AG09319 (cell line): ENCODE measurements at regions not wholly inside any gene's neighbourhood (a gene's known extent, or its start where the extent isn't known, plus 50 kb on each side); places are given as distances from the start of the nearest gene placed in this dataset.

Source experiments
- DNase-seq: peaks from one replicate; pipeline ENCODE4 v3.0.0-alpha.2; 2010; ENCODE audit warnings: low read depth; ENCODE audit errors: extremely low read depth
- TF ChIP-seq, protein P1 (sequence below): IDR thresholded peaks from 2 replicates; pipeline ENCODE4 v1.5.1; 2011; ENCODE audit warnings: low read depth, mild to moderate bottlenecking, inconsistent platforms, low read length, moderate library complexity

DNA sequence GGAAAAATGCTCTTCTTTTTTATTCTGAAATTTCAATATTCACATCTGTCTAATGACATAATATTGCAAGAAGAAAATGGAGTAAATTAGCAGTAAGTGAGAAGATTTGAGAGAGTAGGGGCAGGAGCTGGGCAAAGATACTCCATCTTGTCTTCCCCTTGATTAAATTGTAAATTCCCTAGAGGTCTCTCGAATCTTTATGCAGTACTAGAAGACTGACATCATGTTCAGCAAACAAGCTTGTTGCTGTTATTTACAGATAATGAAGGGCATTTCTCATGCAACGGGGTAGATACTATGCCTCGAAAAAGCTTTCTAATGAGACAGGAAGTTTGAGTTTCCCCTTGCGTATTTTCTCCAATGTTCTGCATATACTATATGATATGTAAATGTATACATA is 306.9 kb upstream of the PTCHD4 start:
- DNase-seq, result no peak
- TF ChIP-seq, protein P1, sequence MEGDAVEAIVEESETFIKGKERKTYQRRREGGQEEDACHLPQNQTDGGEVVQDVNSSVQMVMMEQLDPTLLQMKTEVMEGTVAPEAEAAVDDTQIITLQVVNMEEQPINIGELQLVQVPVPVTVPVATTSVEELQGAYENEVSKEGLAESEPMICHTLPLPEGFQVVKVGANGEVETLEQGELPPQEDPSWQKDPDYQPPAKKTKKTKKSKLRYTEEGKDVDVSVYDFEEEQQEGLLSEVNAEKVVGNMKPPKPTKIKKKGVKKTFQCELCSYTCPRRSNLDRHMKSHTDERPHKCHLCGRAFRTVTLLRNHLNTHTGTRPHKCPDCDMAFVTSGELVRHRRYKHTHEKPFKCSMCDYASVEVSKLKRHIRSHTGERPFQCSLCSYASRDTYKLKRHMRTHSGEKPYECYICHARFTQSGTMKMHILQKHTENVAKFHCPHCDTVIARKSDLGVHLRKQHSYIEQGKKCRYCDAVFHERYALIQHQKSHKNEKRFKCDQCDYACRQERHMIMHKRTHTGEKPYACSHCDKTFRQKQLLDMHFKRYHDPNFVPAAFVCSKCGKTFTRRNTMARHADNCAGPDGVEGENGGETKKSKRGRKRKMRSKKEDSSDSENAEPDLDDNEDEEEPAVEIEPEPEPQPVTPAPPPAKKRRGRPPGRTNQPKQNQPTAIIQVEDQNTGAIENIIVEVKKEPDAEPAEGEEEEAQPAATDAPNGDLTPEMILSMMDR, result no peak

GRCh38 chr6:48412656-48413055 is 301.7 kb upstream of the PTCHD4 start:
- DNase-seq, result no peak
- TF ChIP-seq, protein P1, result no peak

GRCh38 chr6:48404927-48405326 is 293.9 kb upstream of the PTCHD4 start:
- TF ChIP-seq, protein P1, result no peak
- no peak for DNase-seq

DNA sequence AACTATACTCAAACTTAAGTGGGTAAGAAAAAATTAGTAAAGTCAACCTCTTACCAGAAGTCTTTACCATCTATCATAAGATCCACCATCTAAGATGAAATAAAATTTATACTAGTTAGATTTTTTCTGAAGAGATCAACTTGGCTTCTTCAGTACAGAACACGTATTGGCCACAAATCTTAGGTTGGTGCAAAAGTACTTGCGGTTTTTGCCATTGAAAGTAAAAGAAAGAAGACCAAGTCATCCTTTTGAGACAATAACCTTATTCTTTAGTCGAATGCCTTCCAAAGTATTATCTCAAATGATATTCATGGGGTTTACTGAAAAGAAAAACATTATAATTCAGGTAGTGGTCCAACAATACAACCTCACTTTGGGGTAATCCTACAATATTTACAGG is 292.6 kb upstream of the PTCHD4 start:
- no peak for DNase-seq
- TF ChIP-seq, protein P1, result no peak

DNA sequence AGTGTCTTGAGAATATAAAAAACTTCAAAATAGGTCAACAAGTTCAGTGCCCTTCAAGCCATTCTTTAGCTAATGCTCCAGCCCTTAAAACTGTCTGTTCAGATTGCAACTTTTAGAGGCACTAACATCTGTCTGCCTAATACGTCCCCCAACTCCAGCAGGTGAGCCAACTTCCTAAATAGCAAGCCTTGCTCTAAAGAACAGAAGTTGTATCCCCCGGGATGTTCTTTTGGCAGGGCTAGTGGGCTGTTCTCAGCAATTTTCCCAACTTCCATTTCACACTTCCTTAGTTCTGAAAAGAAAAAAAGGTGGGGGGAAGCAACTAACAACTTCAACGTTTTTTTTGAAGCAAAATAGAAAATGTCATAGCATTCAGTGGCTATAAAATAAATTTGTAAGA is 290.0 kb upstream of the PTCHD4 start:
- no peak for DNase-seq
- TF ChIP-seq, protein P1, result no peak

GRCh38 chr6:48397887-48398286 is 286.9 kb upstream of the PTCHD4 start:
- TF ChIP-seq, protein P1, result no peak
- DNase-seq, result no peak

DNA sequence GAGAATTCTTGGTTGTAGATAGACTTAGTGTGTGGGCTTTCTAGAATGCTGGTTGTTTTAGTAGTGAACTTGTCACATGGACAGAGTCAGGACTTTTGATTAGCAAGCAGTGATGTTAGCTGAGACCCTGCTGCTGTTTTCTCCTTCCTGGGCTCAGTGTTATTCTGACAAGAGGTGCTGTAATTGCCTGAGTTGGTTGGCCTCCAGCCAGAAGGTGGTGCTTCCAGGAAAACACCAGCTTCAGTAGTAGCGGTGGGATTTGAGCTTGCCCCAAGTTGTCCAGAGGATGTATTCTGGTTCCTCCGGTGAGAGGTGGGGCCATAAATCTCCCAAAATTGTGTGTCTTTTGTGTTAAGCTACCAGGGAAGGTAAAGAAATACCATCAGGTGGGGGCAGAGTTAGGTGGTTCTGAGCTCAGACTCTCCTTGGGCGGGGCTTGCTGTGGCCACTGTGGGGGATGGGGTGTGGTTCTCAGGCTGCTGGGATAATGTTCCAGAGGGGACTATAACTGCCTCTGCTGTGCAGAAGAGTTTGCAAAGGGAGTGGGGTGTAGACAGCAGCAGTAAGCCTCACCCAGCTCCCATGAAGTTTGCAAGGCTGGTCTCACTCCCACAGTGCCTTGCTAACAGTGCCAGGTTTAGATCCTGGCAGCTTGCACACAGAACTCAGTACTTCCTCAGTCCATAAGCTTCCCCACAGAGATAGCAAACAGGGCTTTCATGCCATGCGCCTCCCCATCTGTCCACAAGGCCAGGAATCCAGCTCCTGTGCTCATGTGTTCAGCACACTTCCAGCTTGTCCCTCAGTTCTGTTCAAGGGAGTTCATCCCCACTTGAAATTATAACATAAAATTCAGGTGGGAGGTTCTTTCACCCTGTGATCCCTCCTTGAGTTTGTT is 278.4 kb upstream of the PTCHD4 start:
- DNase-seq, result no peak
- TF ChIP-seq, protein P1, result no peak
